Astrocyte (in vitro differentiated cells and primary cell): ENCODE measurements at regions not wholly inside any gene's neighbourhood (a gene's known extent, or its start where the extent isn't known, plus 50 kb on each side); places are given as distances from the start of the nearest gene placed in this dataset.

ENCODE experiments used
- DNase-seq: peaks from one replicate; pipeline ENCODE4 v3.0.0-alpha.2; 2010; ENCODE audit warnings: low read depth
- FAIRE-seq: peaks from 2 replicates; lab custom pipeline; 2011; peaks lifted over from hg19 to GRCh38; lab: Jason Lieb, UNC
- H2AFZ ChIP-seq: 2 replicates; pipeline ENCODE4 v1.6.0; 2012; ENCODE audit warnings: low read depth, low read length, inconsistent platforms
- H3K27ac ChIP-seq: 2 replicates; pipeline ENCODE4 v1.5.1; 2011; ENCODE audit warnings: low read depth, low read length, inconsistent platforms
- H3K27me3 ChIP-seq: 2 replicates; pipeline ENCODE4 v1.6.0; 2011; ENCODE audit warnings: low read length, inconsistent platforms; ENCODE audit not compliant: insufficient read depth
- H3K36me3 ChIP-seq: 2 replicates; pipeline ENCODE4 v1.5.1; 2011; ENCODE audit warnings: low read length, inconsistent platforms; ENCODE audit not compliant: insufficient read depth
- H3K4me1 ChIP-seq: 2 replicates; pipeline ENCODE4 v1.5.1; 2011; ENCODE audit warnings: low read length, inconsistent platforms; ENCODE audit not compliant: insufficient read depth
- H3K4me2 ChIP-seq: 2 replicates; pipeline ENCODE4 v1.6.0; 2012; ENCODE audit warnings: low read length, inconsistent platforms
- H3K4me3 ChIP-seq: 2 replicates; pipeline ENCODE4 v1.5.1; 2011; ENCODE audit warnings: low read depth, mild to moderate bottlenecking, low read length, inconsistent platforms; ENCODE audit not compliant: insufficient read depth
- H3K79me2 ChIP-seq: 2 replicates; pipeline ENCODE4 v1.6.0; 2012; ENCODE audit warnings: mild to moderate bottlenecking, low read length, inconsistent platforms; ENCODE audit not compliant: insufficient read depth
- H3K9ac ChIP-seq: 2 replicates; pipeline ENCODE4 v1.6.0; 2012; ENCODE audit warnings: mild to moderate bottlenecking, low read length, inconsistent platforms
- H3K9me3 ChIP-seq: 2 replicates; pipeline ENCODE4 v1.5.1; 2012; ENCODE audit warnings: low read depth, mild to moderate bottlenecking, low read length, inconsistent platforms; ENCODE audit not compliant: insufficient read depth
- H4K20me1 ChIP-seq: 2 replicates; pipeline ENCODE4 v1.6.0; 2012; ENCODE audit warnings: low read length, inconsistent platforms; ENCODE audit not compliant: insufficient read depth
- H3K27ac Mint-ChIP-seq: one replicate; pipeline ENCODE4 v1.8.0; 2021; ENCODE audit warnings: mild to moderate bottlenecking, mixed read lengths; ENCODE audit not compliant: unreplicated experiment
- H3K27me3 Mint-ChIP-seq: one replicate; pipeline ENCODE4 v1.8.0; 2021; ENCODE audit warnings: low read depth, mixed read lengths; ENCODE audit not compliant: unreplicated experiment
- H3K36me3 Mint-ChIP-seq: one replicate; pipeline ENCODE4 v1.8.0; 2021; ENCODE audit warnings: low read depth, mixed read lengths; ENCODE audit not compliant: unreplicated experiment
- H3K4me1 Mint-ChIP-seq: one replicate; pipeline ENCODE4 v1.8.0; 2021; ENCODE audit warnings: low read depth, mixed read lengths; ENCODE audit not compliant: unreplicated experiment
- H3K4me3 Mint-ChIP-seq: one replicate; pipeline ENCODE4 v1.8.0; 2021; ENCODE audit warnings: mild to moderate bottlenecking, moderate library complexity, mixed read lengths; ENCODE audit not compliant: unreplicated experiment
- H3K9me3 Mint-ChIP-seq: one replicate; pipeline ENCODE4 v1.8.0; 2021; ENCODE audit warnings: mild to moderate bottlenecking, mixed read lengths; ENCODE audit not compliant: unreplicated experiment
- CTCF ChIP-seq: IDR thresholded peaks from 2 replicates; pipeline ENCODE4 v1.5.1; 2011; ENCODE audit warnings: low read depth, mild to moderate bottlenecking, inconsistent platforms, low read length, moderate library complexity; ENCODE audit not compliant: insufficient read depth
- EZH2 ChIP-seq: IDR thresholded peaks from 2 replicates; pipeline ENCODE4 v1.6.1; 2012; ENCODE audit warnings: mild to moderate bottlenecking, low read length, inconsistent platforms; ENCODE audit not compliant: insufficient read depth

GRCh38 chr3:107263269-107264021 is 113.8 kb upstream of the CCDC54 start:
- Histone ChIP-seq H3K9ac (no peak overlapping the region), H3K36me3 (no peaks in the 10 kb centered on the region), H3K4me2 (no peak overlapping the region), H4K20me1 (no peaks in the 10 kb centered on the region), H3K9me3 (no peaks in the 10 kb centered on the region), H2AFZ (no peak overlapping the region), H3K79me2 (no peaks in the 10 kb centered on the region), H3K4me1 (no peaks in the 10 kb centered on the region), H3K27me3 (no peaks in the 10 kb centered on the region), H3K27ac (no peak overlapping the region), H3K4me3 (no peak overlapping the region)
- Mint-ChIP-seq H3K4me1 (peaks cover 22% of the 10 kb centered on the region), H3K27me3 (no peaks in the 10 kb centered on the region), H3K27ac (peak overlapping the region; percentile 56), H3K9me3 (no peaks in the 10 kb centered on the region), H3K4me3 (no peak overlapping the region), H3K36me3 (no peaks in the 10 kb centered on the region)
- DNase-seq: no peak
- no peak for FAIRE-seq
- TF ChIP-seq EZH2: no peak
- no peak for TF ChIP-seq CTCF

- no peaks in the 10 kb centered on the region for H3K27me3 ChIP-seq
- peak overlapping the region; percentile 28 for H2AFZ ChIP-seq
- DNase-seq: no peak
- peaks cover 22% of the 10 kb centered on the region for H3K4me1 Mint-ChIP-seq
- H3K36me3 ChIP-seq: no peaks in the 10 kb centered on the region
- H3K4me3 Mint-ChIP-seq: no peak overlapping the region
- no peaks in the 10 kb centered on the region for H4K20me1 ChIP-seq
- no peaks in the 10 kb centered on the region for H3K36me3 Mint-ChIP-seq
- TF ChIP-seq CTCF: no peak
- no peak for TF ChIP-seq EZH2
- H3K27me3 Mint-ChIP-seq: no peaks in the 10 kb centered on the region
- no peaks in the 10 kb centered on the region for H3K9me3 ChIP-seq
- no peaks in the 10 kb centered on the region for H3K79me2 ChIP-seq
- no peak for FAIRE-seq
- no peak overlapping the region for H3K4me3 ChIP-seq
- H3K27ac Mint-ChIP-seq: no peak overlapping the region
- H3K4me1 ChIP-seq: no peaks in the 10 kb centered on the region
- H3K27ac ChIP-seq: no peak overlapping the region
- H3K9me3 Mint-ChIP-seq: no peaks in the 10 kb centered on the region
- no peak overlapping the region for H3K9ac ChIP-seq
- H3K4me2 ChIP-seq: no peak overlapping the region
Measured at GRCh38 chr3:107264888-107265287, 112.4 kb upstream of the CCDC54 start.

GRCh38 chr3:107265526-107265925 is 111.7 kb upstream of the CCDC54 start:
- no peak for FAIRE-seq
- H3K9ac ChIP-seq: no peak overlapping the region

More at GRCh38 chr3:107265526-107265925, 111.7 kb upstream of the CCDC54 start:
- Mint-ChIP-seq H3K27ac (no peak overlapping the region), H3K4me1 (peaks cover 22% of the 10 kb centered on the region), H3K9me3 (no peaks in the 10 kb centered on the region), H3K4me3 (no peak overlapping the region), H3K27me3 (no peaks in the 10 kb centered on the region), H3K36me3 (no peaks in the 10 kb centered on the region)
- TF ChIP-seq CTCF (no peak), EZH2 (no peak)
- no peaks in the 10 kb centered on the region for H3K79me2 ChIP-seq
- no peak overlapping the region for H2AFZ ChIP-seq
- no peaks in the 10 kb centered on the region for H3K9me3 ChIP-seq
- H4K20me1 ChIP-seq: no peaks in the 10 kb centered on the region
- H3K36me3 ChIP-seq: no peaks in the 10 kb centered on the region
- H3K4me3 ChIP-seq: no peak overlapping the region
- H3K27ac ChIP-seq: no peak overlapping the region
- no peaks in the 10 kb centered on the region for H3K4me1 ChIP-seq
- no peak overlapping the region for H3K4me2 ChIP-seq
- no peak for DNase-seq
- no peaks in the 10 kb centered on the region for H3K27me3 ChIP-seq
